ENCODE measurements at regions not wholly inside any gene's neighbourhood (a gene's known extent, or its start where the extent isn't known, plus 50 kb on each side); places are given as distances from the start of the nearest gene placed in this dataset.

DNA sequence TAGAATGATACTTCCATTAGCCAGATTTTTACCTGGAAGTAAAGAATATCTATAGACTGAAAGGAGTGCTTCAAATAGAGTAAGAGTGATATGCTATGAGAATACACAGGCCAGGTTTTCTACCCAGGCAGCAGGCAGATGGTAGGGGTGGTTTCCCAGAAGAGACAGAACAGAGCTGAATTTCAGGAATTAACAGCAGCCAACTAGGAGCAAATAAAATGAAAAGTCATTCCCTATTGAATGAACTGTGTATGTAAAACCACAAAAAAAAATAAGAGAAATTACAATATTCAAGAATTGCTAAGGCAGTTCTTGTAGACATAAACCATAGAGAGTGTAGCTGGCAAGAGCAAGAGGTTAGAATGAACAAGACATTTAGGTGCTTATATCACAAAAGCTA, 336.8 kb downstream of the KCNJ3 start:
- POLR2A ChIA-PET = no interaction called here
- H3K9me3 ChIP-seq (replicated peaks; ENCODE audit: control insufficient read depth, insufficient read depth, low read length) = no peaks in the 10 kb centered on the region
- H3K79me2 ChIP-seq (ENCODE audit: control insufficient read depth, insufficient read depth, low read length) = no peaks in the 10 kb centered on the region
- H3K9me1 ChIP-seq (replicated peaks; ENCODE audit: control insufficient read depth, extremely low read depth, insufficient read depth, low read length) = no peaks in the 10 kb centered on the region
- H3K36me3 ChIP-seq (ENCODE audit: control insufficient read depth in 2 of 2, extremely low read depth in 1 of 2, insufficient read depth in 2 of 2, low read length in 2 of 2) = no peaks in the 10 kb centered on the region
- H3K27me3 ChIP-seq (ENCODE audit: control insufficient read depth in 2 of 2, insufficient read depth in 2 of 2, low read length in 2 of 2) = no peaks in the 10 kb centered on the region
- DNase-seq (ENCODE audit: low read depth, low spot score) (no peak), FAIRE-seq (no peak)
- no peak overlapping the region for H3K4me2 ChIP-seq (ENCODE audit: insufficient read depth, low read length)
- intact Hi-C loops (cut with micrococcal nuclease) = no loop called here
- no peaks in the 10 kb centered on the region for H3K4me1 ChIP-seq (ENCODE audit: control insufficient read depth, extremely low read depth, insufficient read depth, low read length)
- no peak overlapping the region for H3K4me3 ChIP-seq (replicated peaks in 1 of 3; ENCODE audit: insufficient read depth in 1 of 3, low read depth in 1 of 3, low read length in 3 of 3)
- H3K9ac ChIP-seq (replicated peaks; ENCODE audit: extremely low read depth, insufficient read depth, low read length) = no peak overlapping the region
- no TSS peak for BruUV-seq (replicated peaks)
- dilution Hi-C loops (cut with MboI; ENCODE audit: extremely low pct_ligation_motif_present, low sequenced_read_pairs) = no loop called here
- CTCF ChIA-PET = no interaction called here
- H4K20me1 ChIP-seq (replicated peaks; ENCODE audit: control insufficient read depth, extremely low read depth, insufficient read depth, low read length) = no peaks in the 10 kb centered on the region
- no peak overlapping the region for H2AFZ ChIP-seq (ENCODE audit: low read depth, low read length)
- TF ChIP-seq POLR2A (IDR thresholded peaks at IDR 0.05; ENCODE audit: low read depth, low read length) (no peak), POLR2AphosphoS5 (IDR thresholded peaks at IDR 0.05; ENCODE audit: insufficient read depth, low read depth, low read length) (no peak), EZH2 (IDR thresholded peaks at IDR 0.05; ENCODE audit: borderline replicate concordance, low read depth, low read length, severe bottlenecking) (no peak), JUN (IDR thresholded peaks at IDR 0.05; ENCODE audit: borderline replicate concordance, insufficient read depth, insufficient read length, low read depth) (no peak), GATA2 (IDR thresholded peaks at IDR 0.05; ENCODE audit: insufficient read depth, insufficient read length, low read depth, low read length) (no peak), MYC (IDR thresholded peaks at IDR 0.05; ENCODE audit: low read depth, low read length) (no peak), FOS (IDR thresholded peaks at IDR 0.05; ENCODE audit: borderline replicate concordance, insufficient read depth, low read length) (no peak)
- TF ChIP-seq, protein P1, sequence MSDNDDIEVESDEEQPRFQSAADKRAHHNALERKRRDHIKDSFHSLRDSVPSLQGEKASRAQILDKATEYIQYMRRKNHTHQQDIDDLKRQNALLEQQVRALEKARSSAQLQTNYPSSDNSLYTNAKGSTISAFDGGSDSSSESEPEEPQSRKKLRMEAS (IDR thresholded peaks at IDR 0.05; ENCODE audit: insufficient read depth, insufficient read length) = no peak
- TF ChIP-seq, protein P2, sequence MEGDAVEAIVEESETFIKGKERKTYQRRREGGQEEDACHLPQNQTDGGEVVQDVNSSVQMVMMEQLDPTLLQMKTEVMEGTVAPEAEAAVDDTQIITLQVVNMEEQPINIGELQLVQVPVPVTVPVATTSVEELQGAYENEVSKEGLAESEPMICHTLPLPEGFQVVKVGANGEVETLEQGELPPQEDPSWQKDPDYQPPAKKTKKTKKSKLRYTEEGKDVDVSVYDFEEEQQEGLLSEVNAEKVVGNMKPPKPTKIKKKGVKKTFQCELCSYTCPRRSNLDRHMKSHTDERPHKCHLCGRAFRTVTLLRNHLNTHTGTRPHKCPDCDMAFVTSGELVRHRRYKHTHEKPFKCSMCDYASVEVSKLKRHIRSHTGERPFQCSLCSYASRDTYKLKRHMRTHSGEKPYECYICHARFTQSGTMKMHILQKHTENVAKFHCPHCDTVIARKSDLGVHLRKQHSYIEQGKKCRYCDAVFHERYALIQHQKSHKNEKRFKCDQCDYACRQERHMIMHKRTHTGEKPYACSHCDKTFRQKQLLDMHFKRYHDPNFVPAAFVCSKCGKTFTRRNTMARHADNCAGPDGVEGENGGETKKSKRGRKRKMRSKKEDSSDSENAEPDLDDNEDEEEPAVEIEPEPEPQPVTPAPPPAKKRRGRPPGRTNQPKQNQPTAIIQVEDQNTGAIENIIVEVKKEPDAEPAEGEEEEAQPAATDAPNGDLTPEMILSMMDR (IDR thresholded peaks at IDR 0.05; ENCODE audit: extremely low read depth in 1 of 2, insufficient read depth in 1 of 2, low read depth in 1 of 2, low read length in 2 of 2) = no peak
- H3K27ac ChIP-seq (ENCODE audit: insufficient read depth, low read depth, low read length) = no peak overlapping the region
